ENCODE measurements at regions not wholly inside any gene's neighbourhood (a gene's known extent, or its start where the extent isn't known, plus 50 kb on each side); places are given as distances from the start of the nearest gene placed in this dataset.
A peak's percentile ranks its signal among the peaks of the same experiment; 100 is the strongest.

GRCh38 chr6:106918115-106918514 is 56.4 kb downstream of the CD24 start:
- no peak for TF ChIP-seq Cebpa-rat (IDR thresholded peaks at IDR 0.05)
- Histone ChIP-seq H3K27ac (no peak overlapping the region), H3K9me3 (no peaks in the 10 kb centered on the region), H3K4me1 (no peaks in the 10 kb centered on the region), H3K36me3 (no peaks in the 10 kb centered on the region), H3K4me2 (no peak overlapping the region), H3K4me3 (no peak overlapping the region), H3K27me3 (no peaks in the 10 kb centered on the region), H4K20me1 (no peaks in the 10 kb centered on the region), H3K9ac (no peak overlapping the region)

DNA sequence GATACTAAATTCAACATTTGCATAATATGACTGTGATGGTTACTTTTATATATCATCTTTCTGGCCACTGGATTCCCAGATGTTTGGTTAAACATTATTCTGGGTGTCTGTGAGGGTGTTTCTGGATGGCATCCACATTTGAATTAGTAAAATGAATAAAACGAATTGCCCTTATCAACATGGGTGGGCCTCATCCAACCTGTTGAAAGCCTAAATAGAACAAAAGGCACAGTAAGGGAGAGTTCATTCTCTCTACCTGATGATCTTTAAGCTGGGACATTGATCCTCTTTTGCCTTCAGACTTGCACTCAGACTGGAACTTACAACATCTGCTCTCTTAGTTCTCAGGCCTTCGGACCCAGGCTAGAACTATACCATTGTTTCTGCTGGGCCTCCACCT is 57.6 kb downstream of the CD24 start:
- Histone ChIP-seq H4K20me1 (no peaks in the 10 kb centered on the region), H3K36me3 (no peaks in the 10 kb centered on the region), H3K9ac (no peak overlapping the region), H3K4me3 (no peak overlapping the region), H3K27me3 (no peaks in the 10 kb centered on the region), H3K4me2 (no peak overlapping the region), H3K4me1 (no peaks in the 10 kb centered on the region), H3K9me3 (no peaks in the 10 kb centered on the region), H3K27ac (no peak overlapping the region)
- no peak for TF ChIP-seq Cebpa-rat (IDR thresholded peaks at IDR 0.05)

DNA sequence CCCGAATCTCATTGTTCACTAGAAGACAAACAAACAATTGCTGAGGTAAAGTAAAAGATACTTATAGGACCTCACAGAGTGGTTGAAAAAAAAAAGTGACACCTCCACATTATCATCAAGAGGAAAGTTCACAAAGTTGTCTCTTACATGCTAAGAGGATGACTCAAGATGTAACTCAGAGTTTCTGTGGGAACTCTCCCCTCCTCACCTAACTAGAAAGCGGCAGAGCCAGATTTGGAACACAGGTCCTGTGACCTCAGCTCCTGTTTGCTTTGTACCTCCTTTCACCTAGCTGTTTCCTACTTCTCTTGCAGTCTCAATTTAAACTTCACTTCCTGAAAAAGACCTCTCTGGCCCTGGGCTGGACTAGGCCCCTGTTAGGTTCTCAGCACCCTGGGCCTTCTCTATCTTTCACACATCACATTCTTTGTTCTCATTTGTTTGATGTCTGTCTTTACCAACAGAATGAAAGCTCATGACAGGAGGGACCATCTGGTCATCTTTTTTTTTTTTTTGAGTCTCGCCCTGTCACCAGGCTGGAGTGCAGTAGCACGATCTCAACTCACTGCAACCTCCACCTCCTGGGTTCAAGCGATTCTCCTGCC is 60.8 kb downstream of the CD24 start:
- no peak overlapping the region for H3K27ac ChIP-seq
- H3K4me1 ChIP-seq, result peaks cover 14% of the 10 kb centered on the region
- no peaks in the 10 kb centered on the region for H3K9me3 ChIP-seq
- no peaks in the 10 kb centered on the region for H4K20me1 ChIP-seq
- H3K4me3 ChIP-seq, result no peak overlapping the region
- no peak overlapping the region for H3K4me2 ChIP-seq
- no peaks in the 10 kb centered on the region for H3K27me3 ChIP-seq
- no peak overlapping the region for H3K9ac ChIP-seq
- H3K36me3 ChIP-seq, result no peaks in the 10 kb centered on the region
- no peak for TF ChIP-seq Cebpa-rat (IDR thresholded peaks at IDR 0.05)

DNA sequence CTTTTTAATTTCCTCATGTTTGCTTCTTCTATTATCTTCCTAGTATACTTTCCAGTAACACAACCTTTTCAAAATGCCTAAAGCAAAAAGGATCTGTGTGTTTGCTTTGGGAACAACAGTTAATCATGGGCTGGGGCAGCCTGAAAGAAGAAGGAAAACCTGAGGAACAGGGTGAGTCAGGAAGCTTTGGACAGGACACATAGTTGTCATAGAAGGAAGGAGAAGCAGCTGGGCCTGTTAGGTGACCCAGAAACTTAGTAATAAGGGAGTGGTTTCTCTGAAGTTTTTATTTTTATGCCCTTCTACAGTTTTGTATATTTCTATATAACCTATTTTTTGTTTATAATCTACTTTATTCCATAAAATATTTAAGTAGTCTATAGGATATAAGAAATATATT is 61.4 kb downstream of the CD24 start:
- no peaks in the 10 kb centered on the region for H4K20me1 ChIP-seq
- no peak overlapping the region for H3K4me3 ChIP-seq
- no peaks in the 10 kb centered on the region for H3K9me3 ChIP-seq
- H3K9ac ChIP-seq, result no peak overlapping the region
- H3K27me3 ChIP-seq, result no peaks in the 10 kb centered on the region
- TF ChIP-seq Cebpa-rat (IDR thresholded peaks at IDR 0.05), result no peak
- peaks cover 14% of the 10 kb centered on the region for H3K4me1 ChIP-seq
- no peaks in the 10 kb centered on the region for H3K36me3 ChIP-seq
- no peak overlapping the region for H3K27ac ChIP-seq
- no peak overlapping the region for H3K4me2 ChIP-seq

GRCh38 chr6:106912091-106912490 is 62.4 kb downstream of the CD24 start:
- no peaks in the 10 kb centered on the region for H4K20me1 ChIP-seq
- no peaks in the 10 kb centered on the region for H3K9me3 ChIP-seq
- no peak overlapping the region for H3K27ac ChIP-seq
- no peak overlapping the region for H3K9ac ChIP-seq
- TF ChIP-seq Cebpa-rat (IDR thresholded peaks at IDR 0.05), result no peak
- H3K36me3 ChIP-seq, result no peaks in the 10 kb centered on the region
- H3K4me1 ChIP-seq, result peaks cover 14% of the 10 kb centered on the region
- no peak overlapping the region for H3K4me2 ChIP-seq
- H3K4me3 ChIP-seq, result no peak overlapping the region
- H3K27me3 ChIP-seq, result no peaks in the 10 kb centered on the region

- Histone ChIP-seq H3K4me2 (0 out of 2 replicates have a peak overlapping the region, but pooled peaks have one; percentile 5), H3K9ac (no peak overlapping the region), H3K36me3 (no peaks in the 10 kb centered on the region), H3K9me3 (no peaks in the 10 kb centered on the region), H3K27ac (no peak overlapping the region), H3K4me1 (peaks cover 14% of the 10 kb centered on the region), H3K27me3 (no peaks in the 10 kb centered on the region), H4K20me1 (no peaks in the 10 kb centered on the region), H3K4me3 (no peak overlapping the region)
- TF ChIP-seq Cebpa-rat (IDR thresholded peaks at IDR 0.05), result no peak
Measured at GRCh38 chr6:106910999-106911949, 63.3 kb downstream of the CD24 start.

- Histone ChIP-seq H3K27ac (no peak overlapping the region), H3K36me3 (no peaks in the 10 kb centered on the region), H3K4me2 (no peak overlapping the region), H4K20me1 (no peaks in the 10 kb centered on the region), H3K9ac (no peak overlapping the region), H3K27me3 (no peaks in the 10 kb centered on the region), H3K9me3 (no peaks in the 10 kb centered on the region), H3K4me1 (peaks cover 14% of the 10 kb centered on the region), H3K4me3 (no peak overlapping the region)
- no peak for TF ChIP-seq Cebpa-rat (IDR thresholded peaks at IDR 0.05)
Measured at GRCh38 chr6:106908386-106908840, 66.1 kb downstream of the CD24 start.

- H3K27ac ChIP-seq, result no peak overlapping the region
- TF ChIP-seq Cebpa-rat (IDR thresholded peaks at IDR 0.05), result no peak
- no peak overlapping the region for H3K9ac ChIP-seq
- peaks cover 14% of the 10 kb centered on the region for H3K4me1 ChIP-seq
- no peak overlapping the region for H3K4me3 ChIP-seq
- no peaks in the 10 kb centered on the region for H4K20me1 ChIP-seq
- H3K9me3 ChIP-seq, result no peaks in the 10 kb centered on the region
- no peaks in the 10 kb centered on the region for H3K27me3 ChIP-seq
- no peak overlapping the region for H3K4me2 ChIP-seq
- no peaks in the 10 kb centered on the region for H3K36me3 ChIP-seq
Measured at GRCh38 chr6:106907754-106908153, 66.8 kb downstream of the CD24 start.

- H4K20me1 ChIP-seq, result no peaks in the 10 kb centered on the region
- no peaks in the 10 kb centered on the region for H3K36me3 ChIP-seq
- H3K9me3 ChIP-seq, result peaks cover 8% of the 10 kb centered on the region
- H3K27ac ChIP-seq, result no peak overlapping the region
- no peak overlapping the region for H3K4me2 ChIP-seq
- peaks cover 8% of the 10 kb centered on the region; the same call in 1 of the 2 replicates for H3K4me1 ChIP-seq
- no peak overlapping the region for H3K4me3 ChIP-seq
- H3K27me3 ChIP-seq, result no peaks in the 10 kb centered on the region
- no peak overlapping the region for H3K9ac ChIP-seq
- no peak for TF ChIP-seq Cebpa-rat (IDR thresholded peaks at IDR 0.05)
Measured at GRCh38 chr6:106906232-106906631, 68.3 kb downstream of the CD24 start.

- H3K36me3 ChIP-seq, result no peaks in the 10 kb centered on the region
- H3K4me1 ChIP-seq, result no peaks in the 10 kb centered on the region
- peaks cover 25% of the 10 kb centered on the region for H3K9me3 ChIP-seq
Measured at GRCh38 chr6:106903299-106903698, 71.2 kb downstream of the CD24 start.

More at GRCh38 chr6:106903299-106903698, 71.2 kb downstream of the CD24 start:
- Histone ChIP-seq H4K20me1 (no peaks in the 10 kb centered on the region), H3K27me3 (no peaks in the 10 kb centered on the region), H3K4me3 (no peak overlapping the region), H3K27ac (no peak overlapping the region), H3K9ac (no peak overlapping the region), H3K4me2 (no peak overlapping the region)
- TF ChIP-seq Cebpa-rat (IDR thresholded peaks at IDR 0.05), result no peak

Measured in BLaER1 (cell line).